Left lobe of liver (tissue), 2 donors: ENCODE measurements at regions not wholly inside any gene's neighbourhood (a gene's known extent, or its start where the extent isn't known, plus 50 kb on each side); places are given as distances from the start of the nearest gene placed in this dataset.

ENCODE experiments used
- ATAC-seq: fragments of 200-7000 bp; cut with Tn5 transposase; one replicate; pipeline ENCODE4 v1.9.1; 2020; ENCODE audit warnings: mild to moderate bottlenecking, moderate library complexity
- DNase-seq: peaks from one replicate; pipeline ENCODE4 v3.0.0-alpha.2; 2020; ENCODE audit warnings: low spot score
- donor health status: DM: no; HTN: no; CAD: no; lungs with moderate emphysema.
- donor health status: DM: no; HTN: yes; CAD: no.

DNA sequence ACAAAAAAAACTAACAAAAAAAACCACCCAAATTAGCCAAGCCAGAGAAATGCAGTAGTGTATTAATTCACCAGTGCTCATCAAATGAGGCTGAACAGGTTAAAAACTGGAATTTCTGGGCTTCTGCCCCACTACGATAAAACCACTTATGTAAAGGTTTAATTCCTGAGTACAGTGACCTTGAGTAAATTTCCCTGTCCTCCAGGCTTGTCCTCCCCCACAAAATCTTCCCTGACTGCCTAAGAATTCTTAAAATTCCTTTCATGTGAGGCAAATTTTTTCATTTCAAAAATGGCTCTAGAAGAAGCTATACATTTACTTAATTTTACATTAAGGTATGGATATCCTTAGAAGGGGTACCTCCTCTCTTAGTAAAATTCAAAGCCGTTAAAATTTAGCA, 80.1 kb upstream of the ID4 start:
- ATAC-seq (no peak), DNase-seq (no peak)

DNA sequence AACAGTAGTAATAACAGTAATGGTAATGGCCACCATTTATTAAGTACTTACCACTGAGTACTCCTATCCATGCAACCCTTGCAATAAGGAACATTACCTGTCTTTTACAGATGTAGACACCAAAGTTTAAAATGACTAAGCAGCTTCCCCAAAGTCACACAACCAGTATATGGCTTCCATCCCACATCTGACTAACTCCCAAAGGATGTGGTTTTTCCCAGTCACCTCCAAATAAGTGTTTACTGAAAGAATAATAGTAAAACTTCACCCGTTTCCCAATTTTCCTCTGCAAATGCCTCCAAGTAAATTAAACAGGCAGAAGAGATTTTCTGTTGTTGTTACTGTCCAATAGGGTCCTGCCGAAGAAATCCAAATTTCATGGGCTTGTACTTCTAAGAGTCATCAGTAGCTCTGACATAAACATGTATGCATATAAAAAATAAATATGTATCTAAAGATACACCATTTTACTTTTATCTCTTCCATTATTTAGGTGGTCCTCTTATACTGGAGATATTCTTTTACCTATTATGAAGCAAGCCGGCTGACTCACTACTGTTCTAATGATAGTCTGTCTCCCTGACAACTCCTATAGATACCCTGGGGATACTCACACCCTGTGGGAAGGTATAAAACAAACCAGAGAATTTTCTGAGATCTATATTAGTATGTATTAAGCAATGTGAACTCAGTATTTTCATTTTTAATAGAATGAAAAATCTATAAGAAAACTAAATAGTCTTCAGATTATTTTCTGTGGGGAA, 77.9 kb upstream of the ID4 start:
- ATAC-seq (no peak), DNase-seq (no peak)

DNA sequence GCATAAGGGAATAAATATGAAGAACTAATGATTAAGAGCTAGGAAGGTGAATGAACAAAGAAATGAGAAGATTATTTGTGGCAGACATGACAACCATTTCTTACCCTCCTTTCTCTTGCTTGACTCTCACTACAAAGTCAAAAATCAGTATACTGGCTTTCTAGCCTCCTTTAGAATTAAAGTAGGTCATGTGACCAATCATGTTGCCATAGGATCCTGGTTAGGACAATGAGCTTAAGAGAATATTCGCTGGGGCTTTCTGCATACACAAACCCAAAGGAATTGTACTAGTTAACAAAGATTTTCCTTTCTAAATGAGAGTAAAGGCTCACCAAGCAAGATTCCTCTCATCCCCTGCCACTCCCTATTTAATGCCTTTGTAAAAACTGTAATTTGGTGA, 76.0 kb upstream of the ID4 start:
- ATAC-seq, result no peak
- no peak for DNase-seq

DNA sequence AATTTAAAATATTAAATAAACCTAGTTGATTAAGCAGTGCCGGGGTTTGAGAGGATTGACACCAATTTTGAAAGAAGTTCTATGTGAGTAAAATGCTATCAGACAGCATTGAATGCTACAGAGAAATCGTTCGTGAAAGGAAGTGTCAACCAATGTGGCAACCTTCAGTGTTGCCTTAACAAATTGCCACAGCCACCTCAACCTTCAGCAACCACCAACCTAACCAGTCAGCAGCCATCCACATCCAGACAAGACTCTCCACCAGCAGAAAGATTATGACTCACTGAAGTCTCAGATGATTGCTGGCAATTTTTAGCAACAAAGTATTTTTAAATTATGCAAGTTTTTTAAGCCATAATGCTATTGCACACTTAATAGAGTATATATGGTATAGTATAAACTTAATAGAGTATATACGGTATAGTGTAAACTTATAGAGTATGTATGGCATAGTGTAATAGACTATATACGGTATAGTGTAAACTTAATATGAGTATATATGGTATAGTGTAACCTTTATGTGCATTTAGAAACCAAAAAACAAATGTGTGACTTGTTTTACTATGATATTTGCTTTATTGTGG, 65.3 kb upstream of the ID4 start:
- DNase-seq, result no peak
- no peak for ATAC-seq

DNA sequence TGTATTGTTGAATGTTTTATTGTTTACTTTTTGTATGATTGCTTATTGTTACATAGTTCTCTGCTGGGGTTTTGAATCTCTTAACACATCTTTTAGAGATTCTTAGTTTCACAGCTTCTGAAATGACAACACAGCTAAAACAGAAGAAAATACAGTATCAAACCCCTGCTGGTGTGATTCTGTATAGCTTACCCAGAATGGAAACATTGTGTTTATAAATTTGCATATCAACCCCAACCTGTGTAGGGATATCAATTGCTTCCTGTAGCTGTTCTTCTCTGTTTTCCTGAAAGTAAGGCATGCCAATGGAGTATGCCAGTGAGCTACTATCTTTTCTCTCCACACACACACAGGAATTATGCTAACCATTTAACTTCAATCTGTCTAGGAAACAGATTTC, 64.3 kb upstream of the ID4 start:
- DNase-seq, result no peak
- no peak for ATAC-seq

DNA sequence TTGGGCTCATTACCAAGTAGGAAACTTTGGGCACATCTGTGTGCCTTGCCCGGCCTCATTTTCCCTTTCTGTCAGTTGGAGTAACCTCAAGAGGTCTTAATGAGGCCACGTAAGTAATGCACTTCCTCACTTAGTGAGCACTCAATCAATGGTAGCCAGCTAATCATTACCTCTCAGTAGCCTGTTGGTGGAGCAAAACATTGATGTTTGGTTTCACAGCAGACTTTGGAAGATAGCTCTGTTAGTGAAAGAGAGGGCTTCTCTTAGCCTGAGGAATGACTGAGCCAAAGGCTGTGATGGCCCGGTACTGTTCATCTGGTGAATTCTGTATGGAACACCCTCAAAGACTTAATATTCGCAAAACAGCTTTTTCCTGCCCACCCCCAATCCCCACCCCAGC, 55.9 kb upstream of the ID4 start:
- DNase-seq, result no peak

DNA sequence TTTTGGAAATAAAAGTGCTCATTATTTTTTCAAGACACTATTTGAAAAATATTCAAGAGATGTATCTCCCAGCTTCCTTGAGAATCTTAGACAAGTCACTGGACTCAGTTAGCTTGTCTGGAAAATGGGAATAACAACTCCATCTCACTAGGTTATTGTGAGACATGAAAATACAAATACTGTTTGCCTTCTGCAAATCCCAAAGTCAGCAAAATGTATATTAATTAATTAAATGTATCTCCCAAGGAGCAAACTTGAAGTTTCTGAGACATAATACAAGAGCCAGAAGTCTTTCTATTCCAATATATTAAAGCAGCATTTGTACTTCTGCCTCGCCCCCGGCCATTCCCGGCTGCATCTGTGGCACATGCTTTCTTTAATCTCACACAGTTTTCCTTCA, 54.6 kb upstream of the ID4 start:
- no peak for DNase-seq

More for the DNA sequence above, 55.9 kb upstream of the ID4 start:
- no peak for ATAC-seq

More for the DNA sequence above, 54.6 kb upstream of the ID4 start:
- no peak for ATAC-seq
